Activated CD4-positive, alpha-beta T cell treated with anti-CD3 and anti-CD28 coated beads, Interleukin-2, amount 50 U/mL, for 48 hours (primary cell): ENCODE measurements at regions not wholly inside any gene's neighbourhood (a gene's known extent, or its start where the extent isn't known, plus 50 kb on each side); places are given as distances from the start of the nearest gene placed in this dataset.

Experiments used
- DNase-seq, 2 experiments: peaks; one replicate each; pipeline ENCODE4 v3.0.0-alpha.2; 2020

GRCh38 chr2:38170733-38171132 is 94.8 kb upstream of the CYP1B1 start:
- DNase-seq: no peak

GRCh38 chr2:38170067-38170466 is 94.1 kb upstream of the CYP1B1 start:
- DNase-seq: no peak

- DNase-seq: no peak
Observed at GRCh38 chr2:38168710-38169480, 92.9 kb upstream of the CYP1B1 start.

GRCh38 chr2:38167968-38168350 is 92.0 kb upstream of the CYP1B1 start:
- DNase-seq: no peak

- no peak for DNase-seq
Observed at GRCh38 chr2:38165698-38166097, 89.7 kb upstream of the CYP1B1 start.

- DNase-seq: no peak
Observed at GRCh38 chr2:38164881-38165280, 88.9 kb upstream of the CYP1B1 start.

GRCh38 chr2:38163579-38163978 is 87.6 kb upstream of the CYP1B1 start:
- DNase-seq: no peak

GRCh38 chr2:38163006-38163405 is 87.1 kb upstream of the CYP1B1 start:
- DNase-seq: no peak

GRCh38 chr2:38160516-38160915 is 84.6 kb upstream of the CYP1B1 start:
- no peak for DNase-seq

- no peak for DNase-seq
Observed at GRCh38 chr2:38159597-38159996, 83.6 kb upstream of the CYP1B1 start.

- no peak for DNase-seq
Observed at GRCh38 chr2:38159191-38159590, 83.2 kb upstream of the CYP1B1 start.

- no peak for DNase-seq
Observed at GRCh38 chr2:38158378-38159118, 82.6 kb upstream of the CYP1B1 start.

- DNase-seq: no peak
Observed at GRCh38 chr2:38156436-38156835, 80.5 kb upstream of the CYP1B1 start.

GRCh38 chr2:38155015-38155414 is 79.1 kb upstream of the CYP1B1 start:
- no peak for DNase-seq

GRCh38 chr2:38154395-38154794 is 78.4 kb upstream of the CYP1B1 start:
- no peak for DNase-seq

- no peak for DNase-seq
Observed at GRCh38 chr2:38153476-38154135, 77.7 kb upstream of the CYP1B1 start.

- DNase-seq: no peak
Observed at GRCh38 chr2:38152913-38153312, 77.0 kb upstream of the CYP1B1 start.

- DNase-seq: no peak
Observed at GRCh38 chr2:38152035-38152434, 76.1 kb upstream of the CYP1B1 start.

- DNase-seq: no peak
Observed at GRCh38 chr2:38149531-38149930, 73.6 kb upstream of the CYP1B1 start.

GRCh38 chr2:38148501-38148900 is 72.5 kb upstream of the CYP1B1 start:
- no peak for DNase-seq

GRCh38 chr2:38147333-38148121 is 71.6 kb upstream of the CYP1B1 start:
- DNase-seq: no peak

GRCh38 chr2:38146907-38147307 is 71.0 kb upstream of the CYP1B1 start:
- peak; percentile 1 to 8 for DNase-seq

- DNase-seq: peak; percentile 12 to 23
Observed at GRCh38 chr2:38146275-38146906, 70.4 kb upstream of the CYP1B1 start.
